HepG2 (cell line): ENCODE measurements at regions not wholly inside any gene's neighbourhood (a gene's known extent, or its start where the extent isn't known, plus 50 kb on each side); places are given as distances from the start of the nearest gene placed in this dataset.

Source experiments
- ATAC-seq: fragments of 200-7000 bp; cut with Tn5 transposase; 3 replicates; pipeline ENCODE4 v1.9.1; 2020; ENCODE audit warnings: mild to moderate bottlenecking, moderate library complexity
- BruUV-seq: library from RNA; stranded (reverse); fragments of 400-500 nt; replicated peaks from 2 replicates; lab custom pipeline; 2021; lab: Mats Ljungman, UMichigan
- CTCF ChIA-PET: fragments of 300-600 bp; formaldehyde crosslinking; extraction: SDS; loops from one replicate; lab custom pipeline; 2021; ENCODE audit warnings: low total read pairs, inconsistent platforms, low intra/inter-chr PET ratio; lab: Yijun Ruan, JAX
- POLR2A ChIA-PET: fragments of 350-600 bp; sonication (Branson Sonifier 250); formaldehyde crosslinking; loops from one replicate; lab custom pipeline; 2020; ENCODE audit warnings: antibody characterized with exemption, inconsistent platforms; lab: Yijun Ruan, JAX
- DNase-seq: peaks from one replicate; pipeline ENCODE4 v3.0.0-alpha.2; 2015; ENCODE audit warnings: low spot score
- FAIRE-seq: peaks from 3 replicates; lab custom pipeline; 2011; peaks lifted over from hg19 to GRCh38; lab: Jason Lieb, UNC
- H2AFZ ChIP-seq: one replicate; pipeline ENCODE4 v1.6.1; 2011; ENCODE audit warnings: low read length, inconsistent platforms
- H3K27ac ChIP-seq: fragments of 300-600 bp; 3 replicates; pipeline ENCODE4 v1.8.0; 2011; ENCODE audit warnings: mixed run types, mild to moderate bottlenecking, mixed read lengths, low read length, inconsistent platforms; ENCODE audit not compliant: insufficient read depth; ENCODE audit errors: extremely low read length
- H3K27me3 ChIP-seq, 2 experiments: fragments of 200-600 bp in 1 of 2; 2 replicates in 1 of 2; 3 replicates in 1 of 2; pipeline versions ENCODE4 v1.6.0 to v1.8.0; 2011; ENCODE audit warnings: low read length in 2 of 2, mild to moderate bottlenecking in 2 of 2, moderate library complexity in 2 of 2, inconsistent platforms in 1 of 2; ENCODE audit not compliant: insufficient read depth in 2 of 2, control insufficient read depth in 1 of 2
- H3K36me3 ChIP-seq, 2 experiments: fragments of 200-600 bp in 1 of 2; replicated peaks in 1 of 2; 2 replicates in 1 of 2; 3 replicates in 1 of 2; pipeline versions ENCODE4 v1.5.1 to v1.8.0; 2011; ENCODE audit warnings: low read length in 2 of 2, inconsistent platforms in 1 of 2; ENCODE audit not compliant: insufficient read depth in 2 of 2, control insufficient read depth in 1 of 2
- H3K4me1 ChIP-seq: 2 replicates; pipeline ENCODE4 v1.5.1; 2012; ENCODE audit warnings: low read length, inconsistent platforms; ENCODE audit not compliant: insufficient read depth
- H3K4me2 ChIP-seq: 2 replicates; pipeline ENCODE4 v1.6.0; 2011; ENCODE audit warnings: low read depth, low read length, inconsistent platforms
- H3K4me3 ChIP-seq, 3 experiments: fragments of 200-600 bp in 1 of 3; sonication (generic), shearing (Covaris generic) in 1 of 3; replicated peaks in 1 of 3; 2 replicates each; pipeline ENCODE4 v1.5.1; 2011 to 2016; ENCODE audit warnings: low read length in 3 of 3, inconsistent platforms in 2 of 3, low read depth in 2 of 3, mild to moderate bottlenecking in 2 of 3, control low read depth in 1 of 3, mixed read lengths in 1 of 3; ENCODE audit not compliant: insufficient read depth in 1 of 3
- H3K79me2 ChIP-seq: one replicate; pipeline ENCODE4 v1.6.1; 2011; ENCODE audit warnings: low read length, inconsistent platforms; ENCODE audit not compliant: insufficient read depth
- H3K9ac ChIP-seq: 2 replicates; pipeline ENCODE4 v1.6.0; 2011; ENCODE audit warnings: mild to moderate bottlenecking, low read depth, low read length, inconsistent platforms; ENCODE audit not compliant: insufficient read depth
- H3K9me3 ChIP-seq: 2 replicates; pipeline ENCODE4 v1.5.1; 2012; ENCODE audit warnings: mild to moderate bottlenecking, low read length
- H4K20me1 ChIP-seq: 2 replicates; pipeline ENCODE4 v1.6.0; 2011; ENCODE audit warnings: inconsistent platforms, mild to moderate bottlenecking, low read length, moderate library complexity; ENCODE audit not compliant: insufficient read depth
- ADNP ChIP-seq: sonication (generic); formaldehyde crosslinking; IDR thresholded peaks from 2 replicates; pipeline ENCODE4 v1.4.0; 2020; ENCODE audit warnings: missing genetic modification reagents
- ESRRA ChIP-seq: sonication (generic); formaldehyde crosslinking; IDR thresholded peaks from 2 replicates; pipeline ENCODE4 v1.5.1; 2020; ENCODE audit warnings: mild to moderate bottlenecking, low read depth, missing genetic modification reagents
- KDM3A ChIP-seq: IDR thresholded peaks from 2 replicates; pipeline ENCODE4 v1.6.1; 2018; ENCODE audit warnings: low read depth, missing compliant biosample characterization
- STAT5B ChIP-seq: sonication (generic); formaldehyde crosslinking; IDR thresholded peaks from 2 replicates; pipeline ENCODE4 v1.4.0; 2020; ENCODE audit warnings: missing genetic modification reagents
- TCF7 ChIP-seq: sonication (generic); IDR thresholded peaks from 2 replicates; pipeline ENCODE4 v1.6.1; 2016; ENCODE audit warnings: antibody characterized with exemption, low read depth
- ZNF572 ChIP-seq: sonication (generic); formaldehyde crosslinking; IDR thresholded peaks from 2 replicates; pipeline ENCODE4 v1.5.1; 2020; ENCODE audit warnings: mild to moderate bottlenecking, missing genetic modification reagents
- ZNF616 ChIP-seq: sonication (generic); formaldehyde crosslinking; IDR thresholded peaks from 2 replicates; pipeline ENCODE4 v1.5.0; 2020; ENCODE audit warnings: low read depth, mild to moderate bottlenecking, missing genetic modification reagents
- ZNF724P ChIP-seq: sonication (generic); formaldehyde crosslinking; IDR thresholded peaks from 2 replicates; pipeline ENCODE4 v1.8.0; 2022; ENCODE audit warnings: missing genetic modification reagents, borderline replicate concordance
- ZSCAN29 ChIP-seq: sonication (generic); formaldehyde crosslinking; conservative IDR thresholded peaks from 2 replicates; pipeline ENCODE4 v1.4.0; 2020; ENCODE audit warnings: mild to moderate bottlenecking, missing genetic modification reagents
- WGBS: methylation state at CpG from one replicate; pipeline ENCODE4 v1.1.6; 2017; ENCODE audit warnings: low lambda C conversion rate; 5-methylcytosine and 5-hydroxymethylcytosine counted together
- in situ Hi-C: cut with HindIII; loops from 2 replicates; pipeline ENCODE4 v1.10.0; 2017; ENCODE audit warnings: low pct_unique_long_range_greater_than_20kb; ENCODE audit not compliant: extremely low pct_ligation_motif_present
- intact Hi-C: fragments of 100-400 bp; cut with micrococcal nuclease; formaldehyde crosslinking; loops from one replicate; pipeline ENCODE4 v1.10.0; 2022; ENCODE audit not compliant: unreplicated experiment
- TF ChIP-seq, protein P1 (sequence below): IDR thresholded peaks from 2 replicates; pipeline ENCODE4 v1.6.1; 2016; ENCODE audit warnings: missing biosample characterization, missing genetic modification reagents, low read depth
- TF ChIP-seq, protein P2 (sequence below): sonication (generic); formaldehyde crosslinking; conservative IDR thresholded peaks from 2 replicates; pipeline ENCODE4 v1.4.0; 2020; ENCODE audit warnings: missing genetic modification reagents
- TF ChIP-seq, protein P3 (sequence below), 2 experiments: sonication (generic) in 1 of 2; formaldehyde crosslinking in 1 of 2; IDR thresholded peaks; 2 replicates each; pipeline versions ENCODE4 v1.4.0 to v1.6.1; 2018 to 2020; ENCODE audit warnings: missing genetic modification reagents in 2 of 2, borderline replicate concordance in 1 of 2, low read depth in 1 of 2, mild to moderate bottlenecking in 1 of 2, missing biosample characterization in 1 of 2
- TF ChIP-seq, protein P4 (sequence below): sonication (generic); formaldehyde crosslinking; IDR thresholded peaks from 2 replicates; pipeline ENCODE4 v1.4.0; 2020; ENCODE audit warnings: mild to moderate bottlenecking, missing genetic modification reagents
- TF ChIP-seq, protein P5 (sequence below): sonication (generic); formaldehyde crosslinking; IDR thresholded peaks from 2 replicates; pipeline ENCODE4 v1.4.0; 2020; ENCODE audit warnings: missing genetic modification reagents
- TF ChIP-seq, protein P6 (sequence below): sonication (generic); formaldehyde crosslinking; IDR thresholded peaks from 2 replicates; pipeline ENCODE4 v1.8.1; 2022; ENCODE audit warnings: mild to moderate bottlenecking, missing genetic modification reagents

DNA sequence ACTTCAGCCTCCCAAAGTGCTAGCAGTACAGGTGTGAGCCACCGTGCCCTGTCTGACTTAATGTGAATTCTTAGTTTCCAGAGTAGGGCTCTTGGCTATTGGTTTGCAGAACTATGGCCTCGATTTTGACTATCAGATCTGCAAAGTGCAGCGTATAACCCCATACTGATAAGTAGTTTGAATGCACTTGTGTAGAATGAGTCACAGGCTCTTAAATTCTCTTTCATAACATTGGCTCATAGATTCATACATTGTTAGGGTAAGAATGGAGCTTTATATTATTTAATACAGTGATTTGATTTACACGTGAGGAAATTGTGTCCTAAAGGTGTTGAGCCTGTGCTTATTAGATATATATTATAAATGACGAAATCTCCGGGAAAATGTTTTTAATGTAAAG lies 109.9 kb downstream of the ZPLD1 start (continued):
- TF ChIP-seq, protein P1, sequence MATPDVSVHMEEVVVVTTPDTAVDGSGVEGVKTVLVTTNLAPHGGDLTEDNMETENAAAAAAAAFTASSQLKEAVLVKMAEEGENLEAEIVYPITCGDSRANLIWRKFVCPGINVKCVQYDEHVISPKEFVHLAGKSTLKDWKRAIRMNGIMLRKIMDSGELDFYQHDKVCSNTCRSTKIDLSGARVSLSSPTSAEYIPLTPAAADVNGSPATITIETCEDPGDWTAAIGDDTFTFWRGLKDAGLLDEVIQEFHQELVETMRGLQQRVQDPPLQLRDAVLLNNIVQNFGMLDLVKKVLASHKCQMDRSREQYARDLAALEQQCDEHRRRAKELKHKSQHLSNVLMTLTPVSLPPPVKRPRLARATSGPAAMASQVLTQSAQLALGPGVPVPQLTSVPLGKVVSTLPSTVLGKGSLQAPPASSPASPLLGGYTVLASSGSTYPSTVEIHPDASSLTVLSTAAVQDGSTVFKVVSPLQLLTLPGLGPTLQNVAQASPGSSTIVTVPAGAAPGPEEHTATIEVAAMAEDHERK (CRISPR knock-in tag): no peak
- no peak for TF ChIP-seq ZNF616 (CRISPR knock-in tag)
- TF ChIP-seq, protein P2, sequence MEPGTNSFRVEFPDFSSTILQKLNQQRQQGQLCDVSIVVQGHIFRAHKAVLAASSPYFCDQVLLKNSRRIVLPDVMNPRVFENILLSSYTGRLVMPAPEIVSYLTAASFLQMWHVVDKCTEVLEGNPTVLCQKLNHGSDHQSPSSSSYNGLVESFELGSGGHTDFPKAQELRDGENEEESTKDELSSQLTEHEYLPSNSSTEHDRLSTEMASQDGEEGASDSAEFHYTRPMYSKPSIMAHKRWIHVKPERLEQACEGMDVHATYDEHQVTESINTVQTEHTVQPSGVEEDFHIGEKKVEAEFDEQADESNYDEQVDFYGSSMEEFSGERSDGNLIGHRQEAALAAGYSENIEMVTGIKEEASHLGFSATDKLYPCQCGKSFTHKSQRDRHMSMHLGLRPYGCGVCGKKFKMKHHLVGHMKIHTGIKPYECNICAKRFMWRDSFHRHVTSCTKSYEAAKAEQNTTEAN: no peak

DNA sequence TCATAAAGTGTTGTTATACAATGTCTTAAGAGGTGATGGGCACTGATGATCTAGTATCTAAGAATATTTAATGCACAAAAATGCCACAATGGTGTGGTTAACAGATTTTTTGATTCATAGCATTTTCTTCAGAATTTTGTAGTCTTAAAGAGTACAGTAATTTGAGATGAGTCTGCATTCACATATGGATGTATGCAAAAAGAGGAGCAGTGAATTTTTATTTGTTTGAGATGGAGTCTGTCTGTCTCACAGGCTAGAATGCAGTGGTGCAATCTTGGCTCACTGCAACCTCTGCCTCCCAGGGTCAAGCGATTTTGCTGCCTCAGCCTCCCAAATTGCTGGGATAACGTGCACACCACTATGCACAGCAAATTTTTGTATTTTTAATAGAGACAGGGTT lies 110.5 kb downstream of the ZPLD1 start:
- no peaks in the 10 kb centered on the region for H4K20me1 ChIP-seq
- H3K79me2 ChIP-seq: no peaks in the 10 kb centered on the region
- no peaks in the 10 kb centered on the region for H3K27me3 ChIP-seq
- ChIA-PET POLR2A (no interaction called here), CTCF (no interaction called here)
- intact Hi-C loops: no loop called here
- H3K4me2 ChIP-seq: no peak overlapping the region
- H3K4me1 ChIP-seq: no peaks in the 10 kb centered on the region
- 0% methylated on average over 2 of the region's 2 CpGs for WGBS
- BruUV-seq: no TSS peak
- TF ChIP-seq ZNF572 (CRISPR knock-in tag) (no peak), ZNF724P (CRISPR knock-in tag) (no peak), TCF7 (no peak), KDM3A (CRISPR knock-in tag) (no peak), ZSCAN29 (CRISPR knock-in tag) (no peak), STAT5B (CRISPR knock-in tag) (no peak), ADNP (CRISPR knock-in tag) (no peak), ESRRA (CRISPR knock-in tag) (no peak)
- TF ChIP-seq, protein P3, sequence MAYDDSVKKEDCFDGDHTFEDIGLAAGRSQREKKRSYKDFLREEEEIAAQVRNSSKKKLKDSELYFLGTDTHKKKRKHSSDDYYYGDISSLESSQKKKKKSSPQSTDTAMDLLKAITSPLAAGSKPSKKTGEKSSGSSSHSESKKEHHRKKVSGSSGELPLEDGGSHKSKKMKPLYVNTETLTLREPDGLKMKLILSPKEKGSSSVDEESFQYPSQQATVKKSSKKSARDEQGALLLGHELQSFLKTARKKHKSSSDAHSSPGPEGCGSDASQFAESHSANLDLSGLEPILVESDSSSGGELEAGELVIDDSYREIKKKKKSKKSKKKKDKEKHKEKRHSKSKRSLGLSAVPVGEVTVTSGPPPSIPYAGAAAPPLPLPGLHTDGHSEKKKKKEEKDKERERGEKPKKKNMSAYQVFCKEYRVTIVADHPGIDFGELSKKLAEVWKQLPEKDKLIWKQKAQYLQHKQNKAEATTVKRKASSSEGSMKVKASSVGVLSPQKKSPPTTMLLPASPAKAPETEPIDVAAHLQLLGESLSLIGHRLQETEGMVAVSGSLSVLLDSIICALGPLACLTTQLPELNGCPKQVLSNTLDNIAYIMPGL (CRISPR knock-in tag; IDR thresholded peaks at IDR 0.05; ENCODE audit: borderline replicate concordance in 1 of 2, low read depth in 1 of 2): no peak
- TF ChIP-seq, protein P4, sequence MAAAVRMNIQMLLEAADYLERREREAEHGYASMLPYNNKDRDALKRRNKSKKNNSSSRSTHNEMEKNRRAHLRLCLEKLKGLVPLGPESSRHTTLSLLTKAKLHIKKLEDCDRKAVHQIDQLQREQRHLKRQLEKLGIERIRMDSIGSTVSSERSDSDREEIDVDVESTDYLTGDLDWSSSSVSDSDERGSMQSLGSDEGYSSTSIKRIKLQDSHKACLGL: no peak
- TF ChIP-seq, protein P5, sequence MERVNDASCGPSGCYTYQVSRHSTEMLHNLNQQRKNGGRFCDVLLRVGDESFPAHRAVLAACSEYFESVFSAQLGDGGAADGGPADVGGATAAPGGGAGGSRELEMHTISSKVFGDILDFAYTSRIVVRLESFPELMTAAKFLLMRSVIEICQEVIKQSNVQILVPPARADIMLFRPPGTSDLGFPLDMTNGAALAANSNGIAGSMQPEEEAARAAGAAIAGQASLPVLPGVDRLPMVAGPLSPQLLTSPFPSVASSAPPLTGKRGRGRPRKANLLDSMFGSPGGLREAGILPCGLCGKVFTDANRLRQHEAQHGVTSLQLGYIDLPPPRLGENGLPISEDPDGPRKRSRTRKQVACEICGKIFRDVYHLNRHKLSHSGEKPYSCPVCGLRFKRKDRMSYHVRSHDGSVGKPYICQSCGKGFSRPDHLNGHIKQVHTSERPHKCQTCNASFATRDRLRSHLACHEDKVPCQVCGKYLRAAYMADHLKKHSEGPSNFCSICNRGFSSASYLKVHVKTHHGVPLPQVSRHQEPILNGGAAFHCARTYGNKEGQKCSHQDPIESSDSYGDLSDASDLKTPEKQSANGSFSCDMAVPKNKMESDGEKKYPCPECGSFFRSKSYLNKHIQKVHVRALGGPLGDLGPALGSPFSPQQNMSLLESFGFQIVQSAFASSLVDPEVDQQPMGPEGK (CRISPR knock-in tag): no peak
- TF ChIP-seq, protein P6, sequence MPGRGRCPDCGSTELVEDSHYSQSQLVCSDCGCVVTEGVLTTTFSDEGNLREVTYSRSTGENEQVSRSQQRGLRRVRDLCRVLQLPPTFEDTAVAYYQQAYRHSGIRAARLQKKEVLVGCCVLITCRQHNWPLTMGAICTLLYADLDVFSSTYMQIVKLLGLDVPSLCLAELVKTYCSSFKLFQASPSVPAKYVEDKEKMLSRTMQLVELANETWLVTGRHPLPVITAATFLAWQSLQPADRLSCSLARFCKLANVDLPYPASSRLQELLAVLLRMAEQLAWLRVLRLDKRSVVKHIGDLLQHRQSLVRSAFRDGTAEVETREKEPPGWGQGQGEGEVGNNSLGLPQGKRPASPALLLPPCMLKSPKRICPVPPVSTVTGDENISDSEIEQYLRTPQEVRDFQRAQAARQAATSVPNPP: no peak
- TF ChIP-seq, all 625 proteins: peak for 0
- Histone ChIP-seq H3K9me3 (no peaks in the 10 kb centered on the region), H3K27ac (no peak overlapping the region), H3K9ac (no peak overlapping the region), H3K4me3 (no peak overlapping the region), H2AFZ (no peak overlapping the region), H3K36me3 (no peaks in the 10 kb centered on the region)
- in situ Hi-C loops: no loop called here
- ATAC-seq (no peak), FAIRE-seq (no peak), DNase-seq (no peak)
